Right hindlimb (tissue), 1 donor: ENCODE measurements at regions not wholly inside any gene's neighbourhood (a gene's known extent, or its start where the extent isn't known, plus 50 kb on each side); places are given as distances from the start of the nearest gene placed in this dataset.

Experiments used
- DNase-seq: peaks from one replicate; pipeline ENCODE4 v3.0.0-alpha.2; 2018

DNA sequence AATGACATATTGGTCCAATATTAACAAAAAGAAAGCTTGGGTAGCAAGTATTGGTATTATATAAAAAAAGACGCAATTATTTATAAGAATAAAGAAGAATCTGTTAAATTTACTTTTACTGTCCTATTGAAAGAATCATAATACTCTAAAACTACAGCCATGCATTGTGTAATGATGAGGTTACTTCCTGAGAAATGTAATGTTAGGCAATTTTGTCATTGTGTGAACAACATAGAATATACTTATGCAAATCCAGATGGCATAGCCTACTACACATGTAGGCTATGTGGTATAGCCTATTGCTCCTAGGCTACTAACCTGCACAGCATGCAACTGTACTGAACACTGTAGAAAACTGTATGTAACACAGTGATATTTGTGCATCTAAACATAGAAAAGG lies 121.2 kb upstream of the PTGFR start:
- no peak for DNase-seq

DNA sequence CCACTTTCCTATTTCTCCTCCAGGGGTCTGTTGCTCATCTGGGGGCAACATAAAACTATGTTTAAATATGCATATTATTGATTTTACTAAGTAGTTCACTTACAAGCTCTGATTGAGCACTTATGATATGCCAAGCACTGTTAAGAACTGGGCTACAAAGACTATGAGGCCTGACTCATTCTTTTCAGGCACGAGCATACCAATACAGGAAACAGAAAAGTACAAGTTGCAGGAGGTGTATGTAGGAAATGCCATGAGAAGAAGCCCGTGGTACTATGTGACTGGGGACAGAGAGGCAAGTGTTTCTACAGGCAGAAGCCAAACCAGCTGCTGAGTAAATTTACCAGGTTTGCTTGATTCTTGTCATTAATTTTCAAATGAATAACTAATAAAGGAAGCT lies 120.4 kb upstream of the PTGFR start:
- DNase-seq: no peak

DNA sequence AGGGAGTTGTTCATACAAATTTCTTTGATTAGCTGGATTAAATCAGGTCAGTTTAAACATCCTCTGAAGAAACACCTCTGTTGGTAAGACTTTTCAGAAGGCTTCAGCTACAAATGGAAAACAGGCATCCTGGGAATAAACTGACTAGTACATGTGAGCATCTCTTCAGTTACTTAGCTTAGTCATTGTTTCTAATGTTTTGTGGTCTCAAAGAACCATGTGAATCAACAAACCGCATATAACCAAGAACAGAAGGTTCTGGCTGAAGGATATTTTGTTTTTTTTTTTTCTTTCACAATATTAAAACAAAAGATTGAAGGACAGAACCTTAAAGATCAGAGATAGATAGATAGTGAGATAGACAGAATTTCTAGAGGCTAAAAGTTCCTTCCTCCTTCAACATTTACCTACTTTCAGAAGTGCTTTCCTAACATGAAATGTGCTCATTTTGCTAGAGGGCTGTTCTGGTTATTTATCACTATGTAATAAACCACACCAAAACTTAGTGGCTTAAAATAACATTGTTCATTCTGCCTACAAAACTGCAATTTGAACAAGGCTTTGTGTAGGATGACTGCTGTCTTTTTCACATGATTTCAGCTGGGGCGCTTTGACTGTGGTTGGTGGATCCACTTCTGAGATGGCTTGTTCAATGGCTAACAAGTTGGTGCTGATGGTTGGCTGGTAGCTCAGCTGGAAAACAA lies 119.8 kb upstream of the PTGFR start:
- DNase-seq: no peak

DNA sequence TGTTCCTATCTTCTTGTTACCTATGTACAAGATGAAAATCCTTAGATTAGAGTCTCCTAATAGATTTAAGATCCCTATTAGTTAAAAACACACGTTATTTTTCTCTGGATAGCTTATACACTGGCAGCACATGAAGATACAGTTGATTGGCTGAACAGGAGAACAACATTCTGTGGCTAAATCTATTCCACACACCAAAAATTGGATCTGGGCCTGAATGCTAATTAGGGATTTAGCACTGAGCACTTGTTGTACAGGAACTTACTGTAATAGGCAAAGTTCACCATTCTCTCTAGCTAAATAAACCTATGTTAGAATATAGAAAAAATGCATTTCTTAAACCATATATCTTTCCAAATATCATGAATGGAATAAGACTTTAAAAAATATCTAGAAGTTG lies 117.1 kb upstream of the PTGFR start:
- no peak for DNase-seq

DNA sequence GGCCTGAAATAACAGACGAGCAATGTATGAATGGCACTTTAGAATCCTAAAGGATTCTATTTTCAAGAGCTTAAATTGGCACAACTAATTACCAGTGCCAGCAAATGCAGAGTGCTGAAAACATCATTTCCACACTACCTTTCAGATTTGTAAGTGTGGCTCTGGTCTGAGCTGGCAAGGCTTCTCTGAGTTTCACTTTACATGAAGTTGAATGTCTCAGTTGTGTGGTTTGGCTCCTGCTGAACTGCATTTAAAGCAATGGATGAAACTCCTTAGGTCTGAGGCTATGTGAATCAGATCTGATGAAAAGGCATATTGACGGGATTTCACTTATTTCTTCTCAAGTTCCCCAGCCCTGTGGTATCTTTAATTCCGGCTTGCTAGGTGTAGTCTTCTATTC lies 114.8 kb upstream of the PTGFR start:
- DNase-seq: peak; percentile 41

DNA sequence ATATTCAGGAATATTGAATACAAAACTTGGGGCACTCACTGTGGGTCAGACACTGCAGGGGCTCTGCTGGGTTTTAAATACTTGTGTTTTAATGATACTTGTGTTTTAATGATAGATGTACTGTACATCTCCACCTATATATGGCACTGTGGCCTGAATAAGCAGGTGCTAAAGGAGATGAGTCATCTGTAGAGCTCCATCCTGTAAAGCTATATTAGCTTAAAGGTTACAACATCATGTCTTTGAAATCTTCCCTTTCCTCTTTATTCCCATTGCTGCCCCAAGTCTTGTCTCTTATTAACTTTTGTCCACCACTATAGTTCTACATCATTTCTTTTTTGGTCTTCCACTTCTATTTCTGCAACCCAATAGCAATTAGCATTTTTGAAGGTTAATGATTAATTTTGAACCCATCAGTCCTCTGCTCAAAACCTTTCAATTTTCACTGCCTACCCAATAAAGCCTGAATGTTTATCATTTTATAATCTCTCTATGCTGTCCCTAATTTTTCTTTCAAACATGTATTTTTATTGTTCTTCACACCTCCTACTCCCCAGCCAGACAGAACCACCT lies 113.3 kb upstream of the PTGFR start:
- DNase-seq: no peak

DNA sequence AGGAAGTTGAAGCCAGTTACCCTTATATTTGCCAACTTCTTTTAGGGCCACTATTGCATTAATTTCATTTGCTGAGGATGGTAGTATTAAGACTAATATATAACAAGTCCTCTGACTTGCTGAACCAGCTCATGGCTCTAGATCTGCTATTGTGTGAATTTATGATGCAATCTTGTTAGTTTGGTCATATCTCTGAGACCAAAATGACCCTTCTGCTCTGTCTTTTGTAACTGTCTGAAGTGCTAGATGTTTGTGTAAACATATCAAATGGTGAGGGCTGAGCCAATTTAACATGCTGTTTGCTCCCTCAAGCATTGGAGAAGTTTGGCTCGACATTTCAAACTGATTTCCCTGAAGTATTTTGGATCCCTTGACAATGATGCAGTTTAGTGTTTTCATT lies 106.9 kb upstream of the PTGFR start:
- no peak for DNase-seq

DNA sequence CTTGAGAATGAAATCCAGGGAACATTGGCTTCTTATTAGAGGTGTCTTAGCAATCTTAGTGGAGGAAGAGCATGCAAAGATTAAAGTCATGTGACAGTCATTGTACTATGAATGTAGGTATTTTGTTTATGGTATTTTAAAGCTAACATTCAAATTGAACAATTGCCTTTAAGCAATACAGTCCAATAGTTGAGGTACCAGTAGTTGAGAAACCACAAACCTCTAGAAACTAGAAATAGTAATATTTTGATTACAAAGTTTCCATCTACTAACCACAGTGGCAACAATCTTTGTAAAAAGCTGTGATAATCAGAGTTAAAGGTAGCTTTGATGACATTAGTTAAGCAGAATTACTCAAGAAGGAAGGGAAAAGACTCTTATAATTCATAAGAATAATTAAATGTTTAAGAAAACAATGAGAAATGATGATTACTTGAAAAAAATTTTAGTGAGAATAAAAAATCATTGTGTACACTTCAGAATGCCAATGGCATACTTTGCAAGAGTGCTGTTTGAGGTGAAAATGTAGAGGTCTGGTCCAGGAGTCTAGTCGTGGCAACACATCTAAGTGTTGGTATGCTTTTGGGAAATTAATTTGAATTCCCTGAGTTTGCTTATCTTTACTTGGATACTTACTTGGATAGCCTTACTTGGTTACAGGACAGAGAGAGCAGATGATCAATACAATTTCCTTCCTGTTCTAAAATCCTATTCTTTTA lies 104.9 kb upstream of the PTGFR start:
- DNase-seq: no peak

DNA sequence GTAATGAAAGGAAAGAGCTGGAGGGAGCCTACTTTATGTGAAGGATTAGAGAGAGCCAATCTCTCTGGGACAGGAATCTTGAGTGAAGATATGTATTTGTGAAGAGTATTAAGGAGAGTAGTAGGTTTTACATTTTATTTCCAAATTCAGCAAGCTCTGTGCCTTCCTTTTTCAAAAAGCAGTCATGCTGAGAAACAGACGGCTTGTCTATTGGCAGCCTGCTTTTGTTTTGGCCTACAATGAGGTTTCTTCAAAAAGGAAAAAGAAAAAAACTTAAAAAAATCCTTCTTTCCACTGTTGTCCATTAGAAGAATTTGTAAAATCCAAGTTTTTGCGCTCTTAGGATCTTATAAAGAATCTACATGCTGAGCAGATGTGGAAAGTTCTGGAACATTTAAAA lies 103.6 kb upstream of the PTGFR start:
- no peak for DNase-seq

DNA sequence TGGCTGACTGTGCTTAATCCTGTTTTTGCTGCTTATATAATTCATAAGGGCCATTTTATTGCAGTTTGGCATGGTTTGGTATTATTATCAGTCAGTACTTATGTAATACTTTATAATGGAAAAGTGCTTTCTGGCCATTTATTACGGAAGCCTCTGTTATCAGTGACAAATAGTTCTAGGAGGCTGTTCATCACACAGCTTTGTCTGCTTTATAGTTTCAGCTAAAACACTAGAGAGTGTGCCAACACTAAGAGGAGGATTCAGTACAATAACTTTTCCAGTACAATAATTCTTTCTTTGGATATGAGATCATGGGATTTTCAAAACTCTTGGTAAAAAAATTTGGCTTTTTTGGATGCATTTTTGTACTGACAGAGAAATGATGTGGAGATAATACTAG lies 102.9 kb upstream of the PTGFR start:
- no peak for DNase-seq

DNA sequence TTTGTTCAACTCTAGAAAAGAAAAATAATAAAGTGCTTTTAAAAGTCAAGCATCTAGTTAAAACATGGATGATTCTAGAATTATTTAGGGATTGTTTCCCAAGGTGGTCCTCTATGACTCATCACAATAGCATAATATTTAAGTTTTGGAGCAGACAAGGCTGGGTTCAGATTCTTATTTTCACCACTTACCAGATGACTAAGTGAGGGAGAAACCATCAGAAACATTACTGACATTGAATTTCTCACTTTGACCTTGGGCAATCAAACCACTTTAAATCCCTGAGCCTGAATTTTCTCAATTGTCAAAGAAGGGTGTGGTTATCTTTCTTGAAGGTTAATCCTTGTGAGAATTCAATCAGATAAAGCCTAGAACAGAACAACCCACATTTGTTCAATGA lies 102.5 kb upstream of the PTGFR start:
- no peak for DNase-seq

DNA sequence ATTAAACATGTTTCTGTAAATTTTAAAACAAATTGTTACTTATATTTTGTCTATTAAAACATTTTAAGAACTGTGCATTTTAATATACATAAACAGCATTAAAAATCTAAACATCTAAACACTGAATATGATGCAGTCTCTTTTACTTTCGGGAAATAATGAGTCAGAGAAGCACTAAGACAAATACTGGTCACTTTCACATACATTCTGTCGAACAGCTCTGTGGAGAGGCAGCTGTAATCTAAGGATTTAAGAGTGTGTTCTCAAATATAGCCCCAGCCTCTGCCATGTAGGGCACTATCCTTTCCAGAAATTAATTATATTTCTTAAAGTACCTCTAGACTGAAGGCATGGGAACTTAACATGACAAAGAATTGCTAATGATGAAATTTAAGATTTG lies 89.6 kb upstream of the PTGFR start:
- DNase-seq: no peak

DNA sequence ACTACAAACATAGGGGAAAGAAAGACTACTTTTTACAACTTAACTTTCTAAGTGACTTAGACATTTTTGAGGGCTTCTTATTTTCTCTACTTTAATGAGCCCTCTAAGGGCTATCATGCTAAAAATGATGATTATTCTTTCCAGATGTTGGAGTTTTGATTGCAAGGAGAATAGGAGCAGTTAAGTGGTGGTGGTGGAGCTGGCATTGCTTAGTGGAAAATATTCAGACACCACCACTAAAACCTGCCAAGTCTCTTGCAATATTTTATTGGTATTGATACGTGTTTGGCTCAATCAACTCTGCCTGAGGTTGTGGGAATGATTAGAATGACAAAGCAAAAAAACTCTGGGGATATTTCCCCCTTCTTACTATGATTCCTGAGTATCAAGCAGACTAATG lies 82.6 kb upstream of the PTGFR start:
- peak; percentile 67 for DNase-seq

DNA sequence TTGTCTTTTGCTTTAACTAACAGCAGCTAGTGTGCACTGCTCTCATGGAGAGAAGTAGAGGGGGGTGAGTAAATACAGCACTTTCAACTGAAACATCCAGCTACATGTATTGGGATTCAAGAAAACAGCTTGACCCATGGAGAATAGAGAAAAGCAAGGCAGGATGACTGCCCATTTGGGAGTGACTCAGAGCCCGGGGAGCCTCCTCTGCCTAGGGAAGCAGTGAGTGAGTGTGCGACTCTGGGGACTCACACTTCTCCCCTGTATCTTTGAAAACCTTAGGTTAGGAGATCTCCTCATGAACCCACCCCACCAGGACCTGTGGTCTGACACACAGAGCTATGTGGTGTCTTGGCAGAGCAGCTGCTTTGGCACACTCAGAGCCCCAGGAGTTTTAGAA lies 82.0 kb upstream of the PTGFR start:
- DNase-seq: no peak

DNA sequence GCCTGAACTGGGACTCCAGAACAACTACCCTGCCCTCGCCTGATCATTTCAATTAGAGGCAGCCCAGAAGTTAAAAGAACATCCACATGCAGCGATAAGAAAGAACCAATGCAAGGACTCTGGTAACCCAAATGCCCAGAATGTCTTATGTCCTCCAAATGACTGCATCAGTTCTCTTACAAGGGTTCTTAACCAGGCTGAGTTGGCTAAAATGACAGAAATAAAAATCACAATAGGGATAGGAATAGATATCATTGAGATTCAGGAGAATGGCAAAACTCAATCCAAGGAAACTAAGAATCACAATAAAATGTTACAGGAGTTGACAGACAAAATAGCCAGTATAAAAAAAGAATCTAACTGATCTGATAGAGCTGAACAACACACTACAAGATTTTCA lies 80.1 kb upstream of the PTGFR start:
- DNase-seq: no peak

DNA sequence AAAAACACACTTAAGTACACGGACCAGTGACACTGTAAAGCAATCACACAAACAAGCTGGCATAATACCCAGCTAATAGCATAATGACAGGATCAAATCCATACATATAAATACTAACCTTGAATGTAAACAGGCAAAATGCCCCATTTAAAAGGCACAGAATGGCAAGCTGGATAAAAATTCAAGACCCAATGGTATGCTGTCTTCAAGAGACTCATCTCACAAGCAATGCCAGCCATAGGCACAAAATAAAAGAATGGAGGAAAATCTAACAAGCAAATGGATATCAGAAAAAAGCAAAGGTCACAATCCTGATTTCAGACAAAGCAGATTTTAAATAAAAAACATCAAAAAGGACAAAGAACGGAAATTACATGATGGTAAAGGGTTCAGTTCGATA lies 79.1 kb upstream of the PTGFR start:
- no peak for DNase-seq

DNA sequence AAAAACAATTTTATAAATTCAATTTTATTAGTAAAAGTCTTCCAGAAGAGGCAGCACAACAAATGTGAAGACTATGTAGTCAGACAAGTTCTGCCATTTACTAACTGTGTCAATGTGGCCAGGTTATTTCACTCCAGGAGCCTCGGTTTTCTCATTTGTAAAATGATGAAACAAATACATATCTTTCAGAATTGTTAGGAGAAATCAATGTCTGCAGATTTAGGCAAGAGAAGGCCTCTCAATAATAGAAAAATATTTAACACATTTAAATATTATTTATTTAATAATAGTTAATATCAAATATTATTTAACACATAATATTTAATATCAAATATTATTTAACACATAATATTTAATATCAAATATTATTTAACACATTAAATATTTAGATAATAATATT lies 75.6 kb upstream of the PTGFR start:
- DNase-seq: no peak

DNA sequence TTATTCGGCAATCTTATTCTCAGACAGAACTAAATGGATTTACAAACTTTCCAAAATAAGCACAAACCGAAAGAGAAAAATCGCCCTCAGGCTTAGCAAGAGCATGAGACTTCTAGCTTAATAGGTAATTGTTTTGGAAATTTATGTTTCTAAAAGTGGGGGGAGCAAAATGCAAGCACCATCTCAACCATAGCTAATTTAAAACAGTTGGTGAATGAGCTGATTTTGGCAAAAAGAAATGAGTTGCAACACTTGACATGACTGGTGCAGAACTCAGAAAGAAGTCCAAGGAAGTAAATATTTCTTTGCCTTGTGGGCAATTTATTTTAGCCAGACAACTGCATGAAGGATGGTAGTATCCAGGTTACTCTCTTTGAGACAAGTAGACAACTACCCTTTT lies 71.5 kb upstream of the PTGFR start:
- no peak for DNase-seq

DNA sequence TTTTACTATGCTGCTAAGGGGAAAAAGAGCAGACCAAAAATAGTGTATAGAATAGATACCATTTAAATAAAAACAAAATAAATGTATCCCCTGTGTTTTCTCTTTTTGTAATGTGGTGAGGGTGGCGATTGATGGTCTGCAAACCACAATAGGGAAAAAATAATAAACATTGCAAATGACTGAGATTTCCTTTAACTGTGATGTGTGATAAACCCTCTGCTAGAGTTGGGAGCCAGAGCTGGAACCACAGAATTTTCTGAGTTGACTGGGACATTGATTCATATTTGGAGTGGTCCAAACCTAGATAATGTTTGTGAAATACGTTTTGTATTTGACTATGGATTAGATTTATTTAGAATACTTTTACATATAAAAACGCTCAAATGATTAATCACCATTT lies 70.6 kb upstream of the PTGFR start:
- no peak for DNase-seq

DNA sequence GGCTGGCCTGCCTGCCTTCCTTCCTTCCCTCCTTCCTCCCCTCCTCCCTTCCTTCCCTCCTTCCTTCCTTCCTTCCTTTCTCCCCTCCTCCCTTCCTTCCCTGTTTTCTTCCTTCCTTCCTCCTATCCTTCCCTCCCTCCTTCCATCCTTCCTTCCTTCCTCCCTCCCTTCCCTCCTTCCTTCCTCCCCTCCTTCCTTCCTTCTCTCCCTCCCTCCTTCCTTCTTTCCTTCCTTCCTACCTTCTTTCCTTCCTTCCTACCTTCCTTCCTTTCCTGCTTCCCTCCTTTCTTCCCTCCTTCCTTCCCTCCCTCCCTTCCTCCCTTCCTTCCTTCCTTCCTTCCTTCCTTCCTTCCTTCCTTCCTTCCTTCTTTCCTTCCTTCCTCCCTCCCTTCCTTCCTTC lies 70.1 kb upstream of the PTGFR start:
- no peak for DNase-seq

DNA sequence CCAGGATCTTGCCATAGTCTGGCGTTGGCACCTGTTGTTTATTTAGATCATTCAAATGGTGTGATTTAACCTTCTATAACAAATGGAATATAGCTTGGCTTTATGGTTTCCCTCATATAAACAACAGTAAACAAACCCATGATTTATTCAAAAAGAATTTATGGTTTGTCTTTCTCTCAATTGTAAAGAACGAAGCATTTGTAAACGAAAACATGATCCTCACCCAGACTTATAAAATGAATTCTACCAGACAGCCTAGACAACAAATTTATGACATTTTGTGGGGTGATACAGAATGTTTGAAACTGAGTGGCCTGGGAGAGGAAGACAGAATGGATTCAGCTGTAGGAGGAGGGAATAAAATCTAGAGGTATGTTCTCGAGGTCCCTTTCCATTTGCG lies 66.1 kb upstream of the PTGFR start:
- DNase-seq: no peak

DNA sequence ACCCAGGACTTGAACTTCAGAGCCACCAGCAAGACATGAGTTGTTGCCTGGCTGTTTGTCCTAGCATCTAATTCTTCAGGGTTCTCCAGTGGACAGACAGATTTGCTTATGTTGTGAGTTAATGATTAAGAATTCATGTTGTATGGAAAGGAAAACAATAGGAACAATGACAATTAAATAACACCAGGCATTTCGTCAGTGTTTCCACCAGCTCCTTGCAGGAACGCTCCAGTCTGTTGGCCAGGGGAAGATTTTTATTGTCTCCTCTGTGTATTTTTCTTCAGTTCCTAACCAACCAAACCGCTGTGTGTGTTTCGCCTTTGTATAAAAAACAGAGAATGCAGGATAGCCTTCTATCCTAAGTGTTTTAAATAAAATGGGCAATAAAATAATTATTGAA lies 64.4 kb upstream of the PTGFR start:
- DNase-seq: no peak

DNA sequence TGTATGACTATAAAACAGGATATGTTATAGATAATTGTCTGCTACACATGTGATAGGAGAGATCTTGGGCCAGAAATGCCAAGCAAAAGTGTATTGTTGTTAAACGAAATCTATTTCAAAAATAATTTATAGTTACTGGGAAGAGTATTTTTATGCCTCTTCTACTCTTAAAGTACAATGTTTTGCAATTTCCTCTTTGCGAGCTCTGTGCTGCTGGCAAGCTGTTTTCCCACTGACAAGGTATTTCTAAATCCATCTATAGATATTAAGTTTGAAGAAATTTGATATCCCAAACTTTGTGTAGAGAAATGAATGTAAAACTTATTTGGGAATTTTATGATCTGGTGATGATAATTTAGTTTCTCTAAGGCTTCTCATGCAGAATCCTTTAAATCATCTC lies 63.3 kb upstream of the PTGFR start:
- DNase-seq: no peak

DNA sequence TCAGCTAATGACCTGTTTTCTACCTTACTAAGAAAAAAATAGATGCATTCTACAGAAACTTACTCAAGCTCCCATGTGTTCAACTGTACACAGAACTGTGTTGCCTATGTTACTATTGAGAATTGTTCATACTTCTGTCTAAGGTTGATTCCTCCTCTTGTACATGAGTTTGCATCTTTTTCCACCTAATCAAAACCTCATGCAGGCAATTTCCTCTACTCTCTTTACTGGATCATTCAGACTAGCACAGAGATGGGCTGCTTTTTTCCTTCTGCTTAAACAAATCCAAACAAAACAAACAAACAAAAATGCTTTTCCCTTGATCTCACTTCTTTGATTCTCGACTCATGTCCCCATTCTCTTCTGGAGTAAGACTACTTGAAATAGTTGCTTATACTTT lies 58.8 kb upstream of the PTGFR start:
- DNase-seq: no peak

DNA sequence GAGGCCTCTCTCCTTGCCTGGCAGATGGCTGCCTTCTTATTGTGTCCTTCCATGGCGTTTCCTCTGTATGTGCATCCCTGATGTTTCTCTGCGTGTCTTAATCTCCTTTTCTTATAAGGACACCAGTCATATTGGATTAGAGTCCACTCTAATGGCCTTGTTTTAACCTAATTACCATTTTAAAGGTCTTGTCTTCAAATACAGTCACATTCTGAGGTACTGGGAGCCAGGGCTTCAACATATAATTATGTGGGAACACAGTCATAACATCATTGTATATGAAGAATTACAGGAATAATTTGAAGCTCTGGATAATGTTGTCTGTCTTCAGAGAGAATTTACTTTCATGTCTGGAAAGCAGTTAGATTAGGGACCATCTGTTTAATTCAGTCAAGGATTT lies 56.4 kb upstream of the PTGFR start:
- DNase-seq: no peak
